Parathyroid adenoma (tissue), 2 donors: ENCODE measurements at regions not wholly inside any gene's neighbourhood (a gene's known extent, or its start where the extent isn't known, plus 50 kb on each side); places are given as distances from the start of the nearest gene placed in this dataset.

Source experiments
- H2AFZ ChIP-seq: fragments of 300-600 bp; sonication (generic); one replicate; pipeline ENCODE4 v1.7.0; 2017; ENCODE audit warnings: antibody characterized with exemption, mild to moderate bottlenecking
- H3K27ac ChIP-seq: fragments of 300-600 bp; sonication (generic); one replicate; pipeline ENCODE4 v1.7.0; 2017
- H3K27me3 ChIP-seq: fragments of 300-600 bp; sonication (generic); one replicate; pipeline ENCODE4 v1.7.0; 2017; ENCODE audit warnings: low read length; ENCODE audit not compliant: control insufficient read depth, insufficient read depth
- H3K36me3 ChIP-seq: fragments of 300-600 bp; sonication (generic); one replicate; pipeline ENCODE4 v1.7.0; 2017; ENCODE audit warnings: low read length; ENCODE audit not compliant: control insufficient read depth, insufficient read depth
- H3K4me1 ChIP-seq: fragments of 300-600 bp; sonication (generic); one replicate; pipeline ENCODE4 v1.7.0; 2017; ENCODE audit warnings: control low read depth
- H3K4me2 ChIP-seq: fragments of 300-600 bp; sonication (generic); one replicate; pipeline ENCODE4 v1.7.0; 2017; ENCODE audit warnings: low read length
- H3K4me3 ChIP-seq: fragments of 300-600 bp; sonication (generic); one replicate; pipeline ENCODE4 v1.7.0; 2017; ENCODE audit warnings: low read depth, low read length
- H3K79me2 ChIP-seq: fragments of 300-600 bp; sonication (generic); one replicate; pipeline ENCODE4 v1.7.0; 2017; ENCODE audit warnings: control low read depth
- H3K9ac ChIP-seq: fragments of 300-600 bp; sonication (generic); one replicate; pipeline ENCODE4 v1.7.0; 2017; ENCODE audit warnings: mild to moderate bottlenecking
- H3K9me3 ChIP-seq: fragments of 300-600 bp; sonication (generic); one replicate; pipeline ENCODE4 v1.7.0; 2017; ENCODE audit warnings: low read length; ENCODE audit not compliant: control insufficient read depth
- TF ChIP-seq, protein P1 (sequence below): fragments of 300-600 bp; sonication (generic); IDR thresholded peaks from one replicate; pipeline ENCODE4 v1.7.0; 2017; ENCODE audit warnings: antibody characterized with exemption, mild to moderate bottlenecking
- donor health status: primary hyperparathyroidism.

DNA sequence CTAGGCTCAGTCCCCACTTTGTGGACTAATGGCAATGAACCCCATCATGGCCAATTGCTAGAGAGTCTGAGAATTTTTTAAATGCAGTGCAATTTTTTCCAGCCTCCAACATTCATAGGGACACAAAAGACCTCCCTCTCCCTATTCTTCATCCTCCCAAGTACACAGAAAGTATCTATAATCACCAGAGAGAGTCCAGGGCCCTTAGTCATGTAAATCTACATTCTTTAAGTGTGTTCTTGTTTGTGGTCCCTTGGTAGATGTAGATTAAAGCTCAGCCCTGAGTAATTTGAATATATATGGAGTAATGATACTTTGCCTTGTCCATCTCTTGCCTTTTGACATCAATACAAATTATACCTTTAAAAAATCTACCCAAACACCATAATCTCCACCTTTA lies 51.3 kb upstream of the ATXN3L start:
- Histone ChIP-seq H2AFZ (no peak overlapping the region), H3K9ac (no peak overlapping the region), H3K27ac (no peak overlapping the region), H3K4me1 (no peaks in the 10 kb centered on the region), H3K4me2 (no peak overlapping the region), H3K4me3 (no peak overlapping the region), H3K36me3 (no peaks in the 10 kb centered on the region), H3K9me3 (no peaks in the 10 kb centered on the region), H3K27me3 (no peaks in the 10 kb centered on the region), H3K79me2 (no peaks in the 10 kb centered on the region)
- TF ChIP-seq, protein P1, sequence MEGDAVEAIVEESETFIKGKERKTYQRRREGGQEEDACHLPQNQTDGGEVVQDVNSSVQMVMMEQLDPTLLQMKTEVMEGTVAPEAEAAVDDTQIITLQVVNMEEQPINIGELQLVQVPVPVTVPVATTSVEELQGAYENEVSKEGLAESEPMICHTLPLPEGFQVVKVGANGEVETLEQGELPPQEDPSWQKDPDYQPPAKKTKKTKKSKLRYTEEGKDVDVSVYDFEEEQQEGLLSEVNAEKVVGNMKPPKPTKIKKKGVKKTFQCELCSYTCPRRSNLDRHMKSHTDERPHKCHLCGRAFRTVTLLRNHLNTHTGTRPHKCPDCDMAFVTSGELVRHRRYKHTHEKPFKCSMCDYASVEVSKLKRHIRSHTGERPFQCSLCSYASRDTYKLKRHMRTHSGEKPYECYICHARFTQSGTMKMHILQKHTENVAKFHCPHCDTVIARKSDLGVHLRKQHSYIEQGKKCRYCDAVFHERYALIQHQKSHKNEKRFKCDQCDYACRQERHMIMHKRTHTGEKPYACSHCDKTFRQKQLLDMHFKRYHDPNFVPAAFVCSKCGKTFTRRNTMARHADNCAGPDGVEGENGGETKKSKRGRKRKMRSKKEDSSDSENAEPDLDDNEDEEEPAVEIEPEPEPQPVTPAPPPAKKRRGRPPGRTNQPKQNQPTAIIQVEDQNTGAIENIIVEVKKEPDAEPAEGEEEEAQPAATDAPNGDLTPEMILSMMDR = no peak

DNA sequence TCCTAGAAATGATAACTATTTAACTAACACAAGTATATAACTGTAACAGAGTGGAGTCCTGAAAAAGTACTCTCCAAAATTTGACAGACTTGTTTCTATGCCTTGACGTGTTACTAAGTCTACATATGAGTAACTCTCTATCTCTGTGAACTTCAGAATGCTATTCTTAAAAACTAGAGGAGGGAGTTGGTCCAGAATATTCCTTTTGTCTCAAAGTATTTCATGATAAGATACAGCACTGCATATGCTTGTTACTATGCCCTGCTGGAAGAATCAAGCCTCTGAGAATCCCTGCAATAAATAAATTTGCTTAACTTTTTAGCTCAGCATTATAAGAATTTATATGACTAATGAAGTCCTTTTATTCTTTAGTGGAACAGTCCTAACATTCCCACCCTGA lies 50.9 kb upstream of the ATXN3L start:
- Histone ChIP-seq H3K79me2 (no peaks in the 10 kb centered on the region), H3K4me2 (no peak overlapping the region), H2AFZ (no peak overlapping the region), H3K27ac (no peak overlapping the region), H3K4me3 (no peak overlapping the region), H3K9ac (no peak overlapping the region), H3K27me3 (no peaks in the 10 kb centered on the region), H3K9me3 (no peaks in the 10 kb centered on the region), H3K36me3 (no peaks in the 10 kb centered on the region), H3K4me1 (no peaks in the 10 kb centered on the region)
- TF ChIP-seq, protein P1 = no peak
